Loucy (cell line): ENCODE measurements at regions not wholly inside any gene's neighbourhood (a gene's known extent, or its start where the extent isn't known, plus 50 kb on each side); places are given as distances from the start of the nearest gene placed in this dataset.

ENCODE experiments used
- H2AFZ ChIP-seq: fragments of 200-600 bp; sonication (generic); 2 replicates; pipeline ENCODE4 v1.6.0; 2016; ENCODE audit warnings: antibody characterized with exemption, mild to moderate bottlenecking, low read length, moderate library complexity
- H3F3A ChIP-seq: fragments of 200-600 bp; 2 replicates; pipeline ENCODE4 v1.6.0; 2016; ENCODE audit warnings: antibody characterized with exemption, low read depth, mild to moderate bottlenecking
- H3K27me3 ChIP-seq: fragments of 200-600 bp; sonication (generic); 2 replicates; pipeline ENCODE4 v1.6.1; 2014; ENCODE audit warnings: low read length, mild to moderate bottlenecking; ENCODE audit not compliant: insufficient read depth, poor library complexity, severe bottlenecking
- H3K36me3 ChIP-seq: fragments of 200-600 bp; sonication (generic); 2 replicates; pipeline ENCODE4 v1.6.1; 2016; ENCODE audit warnings: low read length; ENCODE audit not compliant: insufficient read depth
- H3K4me1 ChIP-seq: fragments of 200-600 bp; sonication (generic); 2 replicates; pipeline ENCODE4 v1.5.1; 2014; ENCODE audit warnings: low read length, mild to moderate bottlenecking; ENCODE audit not compliant: insufficient read depth, poor library complexity, severe bottlenecking
- H3K4me2 ChIP-seq: fragments of 200-600 bp; sonication (generic); 2 replicates; pipeline ENCODE4 v1.6.0; 2014; ENCODE audit warnings: antibody characterized with exemption, low read length, low read depth, mild to moderate bottlenecking; ENCODE audit not compliant: poor library complexity, severe bottlenecking
- H3K4me3 ChIP-seq: fragments of 200-600 bp; sonication (generic); 2 replicates; pipeline ENCODE4 v1.5.1; 2014; ENCODE audit warnings: low read length, mild to moderate bottlenecking, mixed read lengths; ENCODE audit not compliant: poor library complexity, severe bottlenecking
- H3K79me2 ChIP-seq: fragments of 200-600 bp; sonication (generic); 2 replicates; pipeline ENCODE4 v1.6.1; 2014; ENCODE audit warnings: low read length; ENCODE audit not compliant: insufficient read depth
- H3K9ac ChIP-seq: fragments of 200-600 bp; sonication (generic); 2 replicates; pipeline ENCODE4 v1.6.0; 2014; ENCODE audit warnings: mild to moderate bottlenecking, low read depth, low read length, moderate library complexity; ENCODE audit not compliant: poor library complexity, severe bottlenecking
- H3K9me2 ChIP-seq: fragments of 200-600 bp; sonication (generic); replicated peaks from 2 replicates; pipeline ENCODE4 v1.6.1; 2016; ENCODE audit warnings: low read depth, low read length, mixed read lengths
- H3K9me3 ChIP-seq: fragments of 200-600 bp; sonication (generic); 2 replicates; pipeline ENCODE4 v1.6.1; 2014; ENCODE audit warnings: mild to moderate bottlenecking, antibody characterized with exemption, low read length, low read depth; ENCODE audit not compliant: insufficient read depth
- H4K20me1 ChIP-seq: fragments of 200-600 bp; sonication (generic); 2 replicates; pipeline ENCODE4 v1.6.0; 2014; ENCODE audit warnings: antibody characterized with exemption, low read length, mild to moderate bottlenecking; ENCODE audit not compliant: insufficient read depth, poor library complexity, severe bottlenecking
- EZH2phosphoT487 ChIP-seq: fragments of 200-600 bp; IDR thresholded peaks from 2 replicates; pipeline ENCODE4 v1.6.1; 2018; ENCODE audit warnings: antibody characterized with exemption, mild to moderate bottlenecking, moderate library complexity, borderline replicate concordance
- TF ChIP-seq, protein P1 (sequence below): fragments of 200-600 bp; sonication (generic); conservative IDR thresholded peaks from 2 replicates; pipeline ENCODE4 v1.5.1; 2014; ENCODE audit warnings: mild to moderate bottlenecking, antibody characterized with exemption, low read length

DNA sequence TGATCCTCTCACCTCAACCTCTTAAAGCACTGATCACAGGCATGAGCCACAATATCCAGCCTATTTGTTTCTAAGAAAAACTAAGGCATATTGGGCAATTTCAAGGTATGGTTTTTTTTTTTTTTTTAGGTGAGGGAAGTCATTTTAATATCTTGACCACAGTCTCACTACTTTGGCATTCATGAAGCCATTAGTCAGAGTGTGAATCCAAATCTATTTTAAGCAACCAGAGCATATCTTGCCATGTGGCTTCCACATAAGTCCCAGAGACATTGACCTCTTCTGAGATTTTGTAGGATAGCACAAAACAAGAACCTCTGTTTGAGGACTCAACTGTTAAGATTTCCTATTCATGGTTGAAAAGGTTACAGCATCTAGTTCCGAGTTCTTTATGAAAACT is 130.3 kb upstream of the RBM19 start:
- Histone ChIP-seq H3K27me3 (no peaks in the 10 kb centered on the region), H3K9ac (no peak overlapping the region), H3K4me2 (no peak overlapping the region), H3K9me2 (no peaks in the 10 kb centered on the region), H3F3A (no peaks in the 10 kb centered on the region), H3K4me3 (no peak overlapping the region), H3K9me3 (0 out of 2 replicates have a peak, but pooled peaks cover 2% of the 10 kb centered on the region), H3K4me1 (no peaks in the 10 kb centered on the region), H3K79me2 (no peaks in the 10 kb centered on the region), H4K20me1 (no peaks in the 10 kb centered on the region), H2AFZ (no peak overlapping the region), H3K36me3 (no peaks in the 10 kb centered on the region)
- TF ChIP-seq, protein P1, sequence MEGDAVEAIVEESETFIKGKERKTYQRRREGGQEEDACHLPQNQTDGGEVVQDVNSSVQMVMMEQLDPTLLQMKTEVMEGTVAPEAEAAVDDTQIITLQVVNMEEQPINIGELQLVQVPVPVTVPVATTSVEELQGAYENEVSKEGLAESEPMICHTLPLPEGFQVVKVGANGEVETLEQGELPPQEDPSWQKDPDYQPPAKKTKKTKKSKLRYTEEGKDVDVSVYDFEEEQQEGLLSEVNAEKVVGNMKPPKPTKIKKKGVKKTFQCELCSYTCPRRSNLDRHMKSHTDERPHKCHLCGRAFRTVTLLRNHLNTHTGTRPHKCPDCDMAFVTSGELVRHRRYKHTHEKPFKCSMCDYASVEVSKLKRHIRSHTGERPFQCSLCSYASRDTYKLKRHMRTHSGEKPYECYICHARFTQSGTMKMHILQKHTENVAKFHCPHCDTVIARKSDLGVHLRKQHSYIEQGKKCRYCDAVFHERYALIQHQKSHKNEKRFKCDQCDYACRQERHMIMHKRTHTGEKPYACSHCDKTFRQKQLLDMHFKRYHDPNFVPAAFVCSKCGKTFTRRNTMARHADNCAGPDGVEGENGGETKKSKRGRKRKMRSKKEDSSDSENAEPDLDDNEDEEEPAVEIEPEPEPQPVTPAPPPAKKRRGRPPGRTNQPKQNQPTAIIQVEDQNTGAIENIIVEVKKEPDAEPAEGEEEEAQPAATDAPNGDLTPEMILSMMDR: no peak
- TF ChIP-seq EZH2phosphoT487: no peak

DNA sequence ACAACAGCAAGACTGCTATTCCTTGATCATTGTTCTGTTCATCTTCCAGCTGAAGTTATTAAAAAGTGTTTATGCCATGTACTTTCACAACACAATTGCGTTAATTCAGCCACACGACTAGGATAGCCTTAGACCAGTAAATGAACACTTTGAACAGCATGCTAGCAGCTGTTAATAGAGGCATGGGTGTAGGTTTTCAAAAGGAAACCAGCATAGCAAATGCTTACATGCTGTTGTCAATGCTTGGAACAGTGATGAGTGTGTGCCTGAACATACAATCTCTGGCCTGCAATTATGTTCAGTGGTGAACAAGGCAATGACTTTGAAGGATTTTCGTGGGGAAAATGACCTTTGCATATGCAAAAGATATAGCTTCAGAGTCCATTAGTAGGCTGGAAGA is 127.4 kb upstream of the RBM19 start:
- H2AFZ ChIP-seq: no peak overlapping the region
- no peak for TF ChIP-seq EZH2phosphoT487
- TF ChIP-seq, protein P1: no peak
- H3K4me3 ChIP-seq: no peak overlapping the region
- no peaks in the 10 kb centered on the region for H3K79me2 ChIP-seq
- no peaks in the 10 kb centered on the region for H4K20me1 ChIP-seq
- no peaks in the 10 kb centered on the region for H3K36me3 ChIP-seq
- H3K4me1 ChIP-seq: no peaks in the 10 kb centered on the region
- H3K4me2 ChIP-seq: no peak overlapping the region
- no peaks in the 10 kb centered on the region for H3K9me2 ChIP-seq
- H3K9me3 ChIP-seq: 0 out of 2 replicates have a peak, but pooled peaks cover 2% of the 10 kb centered on the region
- H3F3A ChIP-seq: no peaks in the 10 kb centered on the region
- H3K9ac ChIP-seq: no peak overlapping the region
- H3K27me3 ChIP-seq: no peaks in the 10 kb centered on the region

DNA sequence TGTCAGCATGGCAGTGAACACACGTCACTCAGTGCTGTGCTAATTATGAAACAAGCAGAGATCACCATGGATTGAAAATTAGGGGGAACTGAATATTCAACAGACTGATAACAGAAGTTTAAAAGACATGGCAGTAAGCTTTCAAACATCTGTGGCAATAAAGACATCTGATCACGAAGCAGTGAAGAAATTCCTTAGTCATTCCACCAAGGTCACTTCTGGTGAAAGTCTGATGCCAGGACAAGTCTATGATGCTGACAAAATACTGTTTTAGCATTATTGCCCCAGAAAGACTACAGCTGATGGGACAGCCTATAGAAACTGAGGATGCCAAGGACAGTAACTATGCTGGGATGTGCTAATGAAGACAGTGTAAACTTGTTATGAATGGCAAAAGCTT is 126.9 kb upstream of the RBM19 start:
- Histone ChIP-seq H3K79me2 (no peaks in the 10 kb centered on the region), H2AFZ (no peak overlapping the region), H3K4me2 (no peak overlapping the region), H3K27me3 (no peaks in the 10 kb centered on the region), H3K9me3 (0 out of 2 replicates have a peak, but pooled peaks cover 2% of the 10 kb centered on the region), H3F3A (no peaks in the 10 kb centered on the region), H3K4me3 (no peak overlapping the region), H3K9me2 (no peaks in the 10 kb centered on the region), H4K20me1 (no peaks in the 10 kb centered on the region), H3K36me3 (no peaks in the 10 kb centered on the region), H3K4me1 (no peaks in the 10 kb centered on the region), H3K9ac (no peak overlapping the region)
- TF ChIP-seq, protein P1: no peak
- no peak for TF ChIP-seq EZH2phosphoT487
